Tibial nerve (tissue), 4 donors: ENCODE measurements at regions not wholly inside any gene's neighbourhood (a gene's known extent, or its start where the extent isn't known, plus 50 kb on each side); places are given as distances from the start of the nearest gene placed in this dataset.

Source experiments
- CTCF ChIP-seq, 5 experiments: fragments of 200-600 bp in 3 of 5; fragments of 450-650 bp in 2 of 5; sonication (generic) in 3 of 5; IDR thresholded peaks; one replicate each; pipeline ENCODE4 v1.5.1; 2016 to 2019; ENCODE audit warnings: antibody characterized with exemption in 5 of 5, mild to moderate bottlenecking in 3 of 5, moderate library complexity in 2 of 5
- EP300 ChIP-seq, 2 donors: sonication (generic); formaldehyde crosslinking; IDR thresholded peaks; one replicate each; pipeline ENCODE4 v1.6.1; 2017; ENCODE audit warnings: antibody characterized with exemption in 2 of 2, mild to moderate bottlenecking in 1 of 2
- POLR2A ChIP-seq, 2 donors: fragments of 450-650 bp; IDR thresholded peaks; one replicate each; pipeline ENCODE4 v1.6.1; 2017; ENCODE audit warnings: antibody characterized with exemption in 2 of 2, mild to moderate bottlenecking in 2 of 2, moderate library complexity in 2 of 2

GRCh38 chr1:119245881-119246280, 105.4 kb upstream of the WARS2 start:
- no peak for TF ChIP-seq CTCF (IDR thresholded peaks at IDR 0.05)
- no peak for TF ChIP-seq POLR2A (IDR thresholded peaks at IDR 0.05)
- TF ChIP-seq EP300 (IDR thresholded peaks at IDR 0.05) = no peak
